ENCODE measurements at regions not wholly inside any gene's neighbourhood (a gene's known extent, or its start where the extent isn't known, plus 50 kb on each side); places are given as distances from the start of the nearest gene placed in this dataset.

- TF ChIP-seq EZH2 (IDR thresholded peaks at IDR 0.05; ENCODE audit: low read length, unreplicated experiment) (no peak), CTCF (conservative IDR thresholded peaks at IDR 0.05; ENCODE audit: low read depth, low read length) (no peak), EZH2phosphoT487 (IDR thresholded peaks at IDR 0.05; ENCODE audit: borderline replicate concordance, low read length) (no peak)
Observed at GRCh38 chr9:715743-716400, 125.6 kb upstream of the DMRT1 start.
